ENCODE measurements at regions not wholly inside any gene's neighbourhood (a gene's known extent, or its start where the extent isn't known, plus 50 kb on each side); places are given as distances from the start of the nearest gene placed in this dataset.

DNA sequence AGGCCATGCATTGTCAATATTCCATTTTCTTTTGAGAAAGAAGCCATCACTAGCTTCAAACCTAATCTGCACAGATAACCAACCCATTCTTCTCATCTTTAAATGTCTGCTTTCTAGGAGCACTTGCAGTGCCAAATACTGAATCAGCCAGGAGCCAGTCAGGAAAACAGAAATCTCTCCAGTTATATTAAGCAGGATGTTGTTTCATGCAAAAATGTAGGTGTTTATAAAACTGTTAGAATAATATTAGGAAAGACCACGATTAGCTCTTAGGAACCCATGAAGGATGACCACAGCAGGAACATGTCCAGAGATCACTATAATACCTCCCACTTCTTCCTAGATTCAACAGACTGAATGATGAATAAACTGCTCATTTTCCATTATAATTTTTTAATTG is 86.0 kb downstream of the TTC32 start:
- Mint-ChIP-seq H3K9me3 (no peaks in the 10 kb centered on the region), H3K36me3 (ENCODE audit: insufficient read depth in 1 of 3, low read depth in 3 of 3) (no peaks in the 10 kb centered on the region), H3K27me3 (ENCODE audit: low read depth) (peaks cover 3% of the 10 kb centered on the region; the same call in 1 of the 2 replicates), H3K4me3 (no peak overlapping the region), H3K27ac (no peak overlapping the region), H3K4me1 (no peaks in the 10 kb centered on the region)
- no peak overlapping the region for H2BK5ac ChIP-seq (ENCODE audit: insufficient read length, low read length)
- H3K4me1 ChIP-seq (ENCODE audit: insufficient read depth, low read length): no peaks in the 10 kb centered on the region
- no peak overlapping the region for H2BK15ac ChIP-seq (ENCODE audit: low read depth, low read length)
- no peaks in the 10 kb centered on the region for H3K23me2 ChIP-seq (ENCODE audit: insufficient read length, low read depth, low read length, poor library complexity, severe bottlenecking)
- H3K14ac ChIP-seq (ENCODE audit: insufficient read depth, low read length): no peak overlapping the region
- H4K91ac ChIP-seq (ENCODE audit: insufficient read length, low read depth, low read length): no peak overlapping the region
- no peak overlapping the region for H3T11ph ChIP-seq (ENCODE audit: low read length)
- H4K5ac ChIP-seq (ENCODE audit: insufficient read length, low read depth, low read length): no peak overlapping the region
- H4K20me1 ChIP-seq (ENCODE audit: control insufficient read depth, insufficient read depth, insufficient read length): peaks cover 3% of the 10 kb centered on the region
- no peak overlapping the region for H3K18ac ChIP-seq (ENCODE audit: insufficient read length, low read depth, low read length)
- H4K8ac ChIP-seq (replicated peaks; ENCODE audit: insufficient read length, low read depth, low read length): no peak overlapping the region
- H3K4me2 ChIP-seq (ENCODE audit: insufficient read depth, insufficient read length, low read length): no peak overlapping the region
- no peak overlapping the region for H2BK120ac ChIP-seq (ENCODE audit: low read depth, low read length, poor library complexity, severe bottlenecking)
- H3K9me3 ChIP-seq (ENCODE audit: control insufficient read depth, low read depth, low read length): no peaks in the 10 kb centered on the region
- H3K27me3 ChIP-seq (ENCODE audit: insufficient read depth, low read length): no peaks in the 10 kb centered on the region
- no peak overlapping the region for H3K4ac ChIP-seq (ENCODE audit: low read depth, low read length)
- H2AK5ac ChIP-seq (ENCODE audit: insufficient read length, low read length): no peak overlapping the region
- H3K79me2 ChIP-seq (ENCODE audit: insufficient read depth, low read length): no peaks in the 10 kb centered on the region
- no peak overlapping the region for H2BK20ac ChIP-seq (ENCODE audit: low read depth, low read length, poor library complexity, severe bottlenecking)
- no peak for DNase-seq
- no peak overlapping the region for H2AFZ ChIP-seq (ENCODE audit: low read length)
- H3K56ac ChIP-seq (ENCODE audit: insufficient read length, low read depth, low read length): no peak overlapping the region
- H3K79me1 ChIP-seq (ENCODE audit: insufficient read depth, low read depth, low read length, poor library complexity, severe bottlenecking): no peaks in the 10 kb centered on the region
- no peak overlapping the region for H2BK12ac ChIP-seq (ENCODE audit: insufficient read length, low read depth, low read length)
- H3K27ac ChIP-seq (ENCODE audit: insufficient read length, low read depth, low read length): no peak overlapping the region
- no CpG with 5 or more reads among the region's 1 CpG for WGBS (ENCODE audit: extremely low coverage, insufficient read length, low lambda C conversion rate)
- H3K23ac ChIP-seq (ENCODE audit: insufficient read length, low read depth, low read length): no peak overlapping the region
- H3K9ac ChIP-seq (ENCODE audit: extremely low read depth, insufficient read length, low read length): no peak overlapping the region
- TF ChIP-seq, protein P1, sequence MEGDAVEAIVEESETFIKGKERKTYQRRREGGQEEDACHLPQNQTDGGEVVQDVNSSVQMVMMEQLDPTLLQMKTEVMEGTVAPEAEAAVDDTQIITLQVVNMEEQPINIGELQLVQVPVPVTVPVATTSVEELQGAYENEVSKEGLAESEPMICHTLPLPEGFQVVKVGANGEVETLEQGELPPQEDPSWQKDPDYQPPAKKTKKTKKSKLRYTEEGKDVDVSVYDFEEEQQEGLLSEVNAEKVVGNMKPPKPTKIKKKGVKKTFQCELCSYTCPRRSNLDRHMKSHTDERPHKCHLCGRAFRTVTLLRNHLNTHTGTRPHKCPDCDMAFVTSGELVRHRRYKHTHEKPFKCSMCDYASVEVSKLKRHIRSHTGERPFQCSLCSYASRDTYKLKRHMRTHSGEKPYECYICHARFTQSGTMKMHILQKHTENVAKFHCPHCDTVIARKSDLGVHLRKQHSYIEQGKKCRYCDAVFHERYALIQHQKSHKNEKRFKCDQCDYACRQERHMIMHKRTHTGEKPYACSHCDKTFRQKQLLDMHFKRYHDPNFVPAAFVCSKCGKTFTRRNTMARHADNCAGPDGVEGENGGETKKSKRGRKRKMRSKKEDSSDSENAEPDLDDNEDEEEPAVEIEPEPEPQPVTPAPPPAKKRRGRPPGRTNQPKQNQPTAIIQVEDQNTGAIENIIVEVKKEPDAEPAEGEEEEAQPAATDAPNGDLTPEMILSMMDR (conservative IDR thresholded peaks at IDR 0.05): no peak

Measured in H9 (cell line).